Motor neuron (in vitro differentiated cells): ENCODE measurements at regions not wholly inside any gene's neighbourhood (a gene's known extent, or its start where the extent isn't known, plus 50 kb on each side); places are given as distances from the start of the nearest gene placed in this dataset.

ENCODE experiments used
- ATAC-seq, 8 experiments: fragments of 200-7000 bp; cut with Tn5 transposase; replicated peaks in 6 of 8; 2 replicates each; pipeline ENCODE4 v1.8.0; 2021; ENCODE audit warnings: mild to moderate bottlenecking in 8 of 8, moderate library complexity in 8 of 8
- H3K27ac ChIP-seq, 2 donors: fragments of 250-450 bp; sonication (Bioruptor Pico); 2 replicates each; pipeline ENCODE4 v1.9.0; 2021; ENCODE audit warnings: antibody characterized with exemption in 2 of 2, mild to moderate bottlenecking in 2 of 2, moderate library complexity in 1 of 2
- H3K4me1 ChIP-seq, 2 donors: fragments of 250-450 bp; sonication (Bioruptor Pico); replicated peaks in 1 of 2; 2 replicates each; pipeline ENCODE4 v1.6.1; 2021; ENCODE audit warnings: antibody characterized with exemption in 2 of 2, mild to moderate bottlenecking in 2 of 2, moderate library complexity in 1 of 2
- H3K4me3 ChIP-seq, 5 donors: fragments of 250-450 bp; sonication (Bioruptor Pico); 2 replicates each; pipeline ENCODE4 v1.9.0; 2021; ENCODE audit warnings: antibody characterized with exemption in 5 of 5, mild to moderate bottlenecking in 5 of 5, moderate library complexity in 4 of 5
- WGBS, 10 experiments: fragments of 450-650 bp; shearing (Covaris generic); methylation state at CpG; one replicate each; pipeline ENCODE4 v1.0.0; 2022; 5-methylcytosine and 5-hydroxymethylcytosine counted together
- in situ Hi-C, 9 experiments: fragments of 400-800 bp; cut with MboI; loops; one replicate each; pipeline ENCODE4 v1.15.0; 2021; ENCODE audit warnings: low sequenced_read_pairs in 9 of 9, low pct_unique_long_range_greater_than_20kb in 2 of 9; ENCODE audit not compliant: unreplicated experiment in 9 of 9

- WGBS, 10 experiments = 0 to 90% (median 77%) methylated on average over 1 to 2 of the region's 2 CpGs
- Histone ChIP-seq H3K4me1 (no peaks in the 10 kb centered on the region), H3K27ac (no peak overlapping the region), H3K4me3 (no peak overlapping the region)
- in situ Hi-C loops = no loop called here
- ATAC-seq = no peak
Measured at GRCh38 chr14:28666961-28667360, 99.6 kb upstream of the FOXG1 start.

- in situ Hi-C loops = no loop called here
- ATAC-seq = no peak
- no peak overlapping the region for H3K27ac ChIP-seq
- H3K4me1 ChIP-seq = peaks cover 0 to 4% of the 10 kb centered on the region in 2 donors
- no peak overlapping the region for H3K4me3 ChIP-seq
- 0 to 90% (median 62%) methylated on average over 1 to 2 of the region's 2 CpGs for WGBS, 10 experiments
Measured at GRCh38 chr14:28671425-28671824, 95.2 kb upstream of the FOXG1 start.

- in situ Hi-C loops = no loop called here
- Histone ChIP-seq H3K27ac (no peak overlapping the region), H3K4me1 (peaks cover 0 to 14% of the 10 kb centered on the region in 2 donors), H3K4me3 (no peak overlapping the region)
- no peak for ATAC-seq
- WGBS, 10 experiments = 5 to 100% (median 57%) methylated on average over 2 to 4 of the region's 4 CpGs; no CpG with 5 or more reads in 2 of the 10 experiments
Measured at GRCh38 chr14:28673056-28673455, 93.5 kb upstream of the FOXG1 start.

- in situ Hi-C loops = no loop called here
- ATAC-seq = peak in 7 of 8 experiments; percentile 45 to 100 (median 91)
- Histone ChIP-seq H3K27ac (no peak overlapping the region), H3K4me1 (peaks cover 0 to 14% of the 10 kb centered on the region in 2 donors), H3K4me3 (no peak overlapping the region)
- WGBS, 10 experiments = 4 to 67% (median 35%) methylated on average over 1 to 4 of the region's 4 CpGs; no CpG with 5 or more reads in 3 of the 10 experiments
Measured at GRCh38 chr14:28676479-28676878, 90.1 kb upstream of the FOXG1 start.

- 50 to 100% (median 93%) methylated on average over 2 of the region's 2 CpGs; no CpG with 5 or more reads in 2 of the 10 experiments for WGBS, 10 experiments
- in situ Hi-C loops = no loop called here
Measured at GRCh38 chr14:28677381-28677780, 89.2 kb upstream of the FOXG1 start.

GRCh38 chr14:28678887-28679286, 87.7 kb upstream of the FOXG1 start:
- Histone ChIP-seq H3K27ac (no peak overlapping the region), H3K4me3 (no peak overlapping the region), H3K4me1 (peaks cover 0 to 14% of the 10 kb centered on the region in 2 donors)
- ATAC-seq = no peak
- 2 to 85% (median 56%) methylated on average over 1 to 2 of the region's 2 CpGs for WGBS, 10 experiments
- in situ Hi-C loops = no loop called here

More at GRCh38 chr14:28677381-28677780, 89.2 kb upstream of the FOXG1 start:
- Histone ChIP-seq H3K27ac (peak overlapping the region in 1 of 2 donors; percentile 47), H3K4me3 (no peak overlapping the region), H3K4me1 (peaks cover 0 to 14% of the 10 kb centered on the region in 2 donors)
- ATAC-seq = peak in 3 of 8 experiments; percentile 19 to 38 (median 20)

GRCh38 chr14:28681681-28682080, 84.9 kb upstream of the FOXG1 start:
- Histone ChIP-seq H3K4me3 (no peak overlapping the region), H3K4me1 (peaks cover 0 to 8% of the 10 kb centered on the region in 2 donors), H3K27ac (no peak overlapping the region)
- 25 to 100% (median 81%) methylated on average over 2 to 4 of the region's 4 CpGs; no CpG with 5 or more reads in 4 of the 10 experiments for WGBS, 10 experiments
- no peak for ATAC-seq
- in situ Hi-C loops = no loop called here

- in situ Hi-C loops = no loop called here
- no peak for ATAC-seq
Measured at GRCh38 chr14:28690029-28690692, 76.4 kb upstream of the FOXG1 start.

GRCh38 chr14:28695109-28695508, 71.5 kb upstream of the FOXG1 start:
- ATAC-seq = no peak

More at GRCh38 chr14:28690029-28690692, 76.4 kb upstream of the FOXG1 start:
- Histone ChIP-seq H3K4me3 (no peak overlapping the region), H3K4me1 (no peaks in the 10 kb centered on the region), H3K27ac (no peak overlapping the region)

GRCh38 chr14:28701733-28702132, 64.9 kb upstream of the FOXG1 start:
- WGBS, 10 experiments = 0 to 96% (median 81%) methylated on average over 1 to 2 of the region's 2 CpGs; no CpG with 5 or more reads in 2 of the 10 experiments
- H3K27ac ChIP-seq = no peak overlapping the region
- no peak for ATAC-seq
- in situ Hi-C loops = no loop called here
- H3K4me1 ChIP-seq = no peaks in the 10 kb centered on the region
- H3K4me3 ChIP-seq = no peak overlapping the region

More at GRCh38 chr14:28695109-28695508, 71.5 kb upstream of the FOXG1 start:
- Histone ChIP-seq H3K4me3 (no peak overlapping the region), H3K4me1 (no peaks in the 10 kb centered on the region), H3K27ac (no peak overlapping the region)
- in situ Hi-C loops = no loop called here

- WGBS, 10 experiments = 0 to 89% (median 64%) methylated on average over 1 to 4 of the region's 4 CpGs
Measured at GRCh38 chr14:28703482-28703881, 63.1 kb upstream of the FOXG1 start.

GRCh38 chr14:28704153-28704552, 62.4 kb upstream of the FOXG1 start:
- Histone ChIP-seq H3K4me3 (no peak overlapping the region), H3K27ac (no peak overlapping the region), H3K4me1 (peaks cover 7 to 9% of the 10 kb centered on the region in 2 donors)
- in situ Hi-C loops = no loop called here
- ATAC-seq = no peak

More at GRCh38 chr14:28703482-28703881, 63.1 kb upstream of the FOXG1 start:
- Histone ChIP-seq H3K4me1 (peaks cover 7 to 9% of the 10 kb centered on the region in 2 donors), H3K27ac (no peak overlapping the region), H3K4me3 (no peak overlapping the region)
- in situ Hi-C loops = no loop called here
- ATAC-seq = no peak

GRCh38 chr14:28707814-28708213, 58.8 kb upstream of the FOXG1 start:
- in situ Hi-C loops = no loop called here
- Histone ChIP-seq H3K4me3 (no peak overlapping the region), H3K27ac (no peak overlapping the region), H3K4me1 (peaks cover 7 to 9% of the 10 kb centered on the region in 2 donors)
- ATAC-seq = peak in 5 of 8 experiments; percentile 88 to 95 (median 92)
- WGBS, 10 experiments = 0 to 80% (median 42%) methylated on average over 1 to 2 of the region's 2 CpGs; no CpG with 5 or more reads in 1 of the 10 experiments
